ENCODE measurements at regions not wholly inside any gene's neighbourhood (a gene's known extent, or its start where the extent isn't known, plus 50 kb on each side); places are given as distances from the start of the nearest gene placed in this dataset.

DNA sequence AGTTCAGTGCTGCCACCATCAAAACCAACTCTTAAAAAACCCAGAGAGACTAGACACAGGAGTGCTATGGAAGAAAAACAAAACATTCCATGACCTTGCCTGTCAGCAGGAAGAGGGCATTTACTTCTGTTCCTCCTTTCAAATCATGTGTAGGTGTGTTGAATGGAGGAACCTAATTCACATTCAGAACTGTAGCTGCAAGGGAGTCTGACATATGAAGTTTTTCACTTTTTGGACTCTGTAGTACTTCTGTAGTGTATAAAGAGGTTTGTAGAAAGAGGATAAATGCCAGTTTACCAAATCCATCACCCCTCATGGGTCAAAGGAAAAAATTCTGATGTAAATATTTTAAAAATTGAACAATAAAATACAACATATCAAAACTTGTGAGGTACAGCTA lies 51.1 kb upstream of the SYPL1 start:
- no peak for DNase-seq (ENCODE audit: low read depth, low spot score)
- H3K4me1 Mint-ChIP-seq = no peaks in the 10 kb centered on the region
- H3K27me3 Mint-ChIP-seq (ENCODE audit: low read depth) = peaks cover 4% of the 10 kb centered on the region
- TF ChIP-seq, protein P1, sequence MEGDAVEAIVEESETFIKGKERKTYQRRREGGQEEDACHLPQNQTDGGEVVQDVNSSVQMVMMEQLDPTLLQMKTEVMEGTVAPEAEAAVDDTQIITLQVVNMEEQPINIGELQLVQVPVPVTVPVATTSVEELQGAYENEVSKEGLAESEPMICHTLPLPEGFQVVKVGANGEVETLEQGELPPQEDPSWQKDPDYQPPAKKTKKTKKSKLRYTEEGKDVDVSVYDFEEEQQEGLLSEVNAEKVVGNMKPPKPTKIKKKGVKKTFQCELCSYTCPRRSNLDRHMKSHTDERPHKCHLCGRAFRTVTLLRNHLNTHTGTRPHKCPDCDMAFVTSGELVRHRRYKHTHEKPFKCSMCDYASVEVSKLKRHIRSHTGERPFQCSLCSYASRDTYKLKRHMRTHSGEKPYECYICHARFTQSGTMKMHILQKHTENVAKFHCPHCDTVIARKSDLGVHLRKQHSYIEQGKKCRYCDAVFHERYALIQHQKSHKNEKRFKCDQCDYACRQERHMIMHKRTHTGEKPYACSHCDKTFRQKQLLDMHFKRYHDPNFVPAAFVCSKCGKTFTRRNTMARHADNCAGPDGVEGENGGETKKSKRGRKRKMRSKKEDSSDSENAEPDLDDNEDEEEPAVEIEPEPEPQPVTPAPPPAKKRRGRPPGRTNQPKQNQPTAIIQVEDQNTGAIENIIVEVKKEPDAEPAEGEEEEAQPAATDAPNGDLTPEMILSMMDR (conservative IDR thresholded peaks at IDR 0.05) = no peak
- H3K36me3 Mint-ChIP-seq (ENCODE audit: low read depth) = peaks cover 9% of the 10 kb centered on the region
- H3K4me3 Mint-ChIP-seq = no peak overlapping the region
- peaks cover 21% of the 10 kb centered on the region for H3K9me3 Mint-ChIP-seq
- H3K27ac Mint-ChIP-seq (ENCODE audit: unreplicated experiment) = no peak overlapping the region
